Astrocyte (in vitro differentiated cells and primary cell): ENCODE measurements at regions not wholly inside any gene's neighbourhood (a gene's known extent, or its start where the extent isn't known, plus 50 kb on each side); places are given as distances from the start of the nearest gene placed in this dataset.

Experiments
- DNase-seq: peaks from one replicate; pipeline ENCODE4 v3.0.0-alpha.2; 2010; ENCODE audit warnings: low read depth
- FAIRE-seq: peaks from 2 replicates; lab custom pipeline; 2011; peaks lifted over from hg19 to GRCh38; lab: Jason Lieb, UNC
- H2AFZ ChIP-seq: 2 replicates; pipeline ENCODE4 v1.6.0; 2012; ENCODE audit warnings: low read depth, low read length, inconsistent platforms
- H3K27ac ChIP-seq: 2 replicates; pipeline ENCODE4 v1.5.1; 2011; ENCODE audit warnings: low read depth, low read length, inconsistent platforms
- H3K27me3 ChIP-seq: 2 replicates; pipeline ENCODE4 v1.6.0; 2011; ENCODE audit warnings: low read length, inconsistent platforms; ENCODE audit not compliant: insufficient read depth
- H3K36me3 ChIP-seq: 2 replicates; pipeline ENCODE4 v1.5.1; 2011; ENCODE audit warnings: low read length, inconsistent platforms; ENCODE audit not compliant: insufficient read depth
- H3K4me1 ChIP-seq: 2 replicates; pipeline ENCODE4 v1.5.1; 2011; ENCODE audit warnings: low read length, inconsistent platforms; ENCODE audit not compliant: insufficient read depth
- H3K4me2 ChIP-seq: 2 replicates; pipeline ENCODE4 v1.6.0; 2012; ENCODE audit warnings: low read length, inconsistent platforms
- H3K4me3 ChIP-seq: 2 replicates; pipeline ENCODE4 v1.5.1; 2011; ENCODE audit warnings: low read depth, mild to moderate bottlenecking, low read length, inconsistent platforms; ENCODE audit not compliant: insufficient read depth
- H3K79me2 ChIP-seq: 2 replicates; pipeline ENCODE4 v1.6.0; 2012; ENCODE audit warnings: mild to moderate bottlenecking, low read length, inconsistent platforms; ENCODE audit not compliant: insufficient read depth
- H3K9ac ChIP-seq: 2 replicates; pipeline ENCODE4 v1.6.0; 2012; ENCODE audit warnings: mild to moderate bottlenecking, low read length, inconsistent platforms
- H3K9me3 ChIP-seq: 2 replicates; pipeline ENCODE4 v1.5.1; 2012; ENCODE audit warnings: low read depth, mild to moderate bottlenecking, low read length, inconsistent platforms; ENCODE audit not compliant: insufficient read depth
- H4K20me1 ChIP-seq: 2 replicates; pipeline ENCODE4 v1.6.0; 2012; ENCODE audit warnings: low read length, inconsistent platforms; ENCODE audit not compliant: insufficient read depth
- H3K27ac Mint-ChIP-seq: one replicate; pipeline ENCODE4 v1.8.0; 2021; ENCODE audit warnings: mild to moderate bottlenecking, mixed read lengths; ENCODE audit not compliant: unreplicated experiment
- H3K27me3 Mint-ChIP-seq: one replicate; pipeline ENCODE4 v1.8.0; 2021; ENCODE audit warnings: low read depth, mixed read lengths; ENCODE audit not compliant: unreplicated experiment
- H3K36me3 Mint-ChIP-seq: one replicate; pipeline ENCODE4 v1.8.0; 2021; ENCODE audit warnings: low read depth, mixed read lengths; ENCODE audit not compliant: unreplicated experiment
- H3K4me1 Mint-ChIP-seq: one replicate; pipeline ENCODE4 v1.8.0; 2021; ENCODE audit warnings: low read depth, mixed read lengths; ENCODE audit not compliant: unreplicated experiment
- H3K4me3 Mint-ChIP-seq: one replicate; pipeline ENCODE4 v1.8.0; 2021; ENCODE audit warnings: mild to moderate bottlenecking, moderate library complexity, mixed read lengths; ENCODE audit not compliant: unreplicated experiment
- H3K9me3 Mint-ChIP-seq: one replicate; pipeline ENCODE4 v1.8.0; 2021; ENCODE audit warnings: mild to moderate bottlenecking, mixed read lengths; ENCODE audit not compliant: unreplicated experiment
- EZH2 ChIP-seq: IDR thresholded peaks from 2 replicates; pipeline ENCODE4 v1.6.1; 2012; ENCODE audit warnings: mild to moderate bottlenecking, low read length, inconsistent platforms; ENCODE audit not compliant: insufficient read depth
- TF ChIP-seq, protein P1 (sequence below): IDR thresholded peaks from 2 replicates; pipeline ENCODE4 v1.5.1; 2011; ENCODE audit warnings: low read depth, mild to moderate bottlenecking, inconsistent platforms, low read length, moderate library complexity; ENCODE audit not compliant: insufficient read depth

- peaks cover 37% of the 10 kb centered on the region for H3K27me3 ChIP-seq
- Mint-ChIP-seq H3K4me1 (peaks cover 13% of the 10 kb centered on the region), H3K36me3 (no peaks in the 10 kb centered on the region), H3K9me3 (peaks cover 2% of the 10 kb centered on the region), H3K27me3 (peaks cover 43% of the 10 kb centered on the region), H3K4me3 (no peak overlapping the region), H3K27ac (no peak overlapping the region)
- TF ChIP-seq, protein P1, sequence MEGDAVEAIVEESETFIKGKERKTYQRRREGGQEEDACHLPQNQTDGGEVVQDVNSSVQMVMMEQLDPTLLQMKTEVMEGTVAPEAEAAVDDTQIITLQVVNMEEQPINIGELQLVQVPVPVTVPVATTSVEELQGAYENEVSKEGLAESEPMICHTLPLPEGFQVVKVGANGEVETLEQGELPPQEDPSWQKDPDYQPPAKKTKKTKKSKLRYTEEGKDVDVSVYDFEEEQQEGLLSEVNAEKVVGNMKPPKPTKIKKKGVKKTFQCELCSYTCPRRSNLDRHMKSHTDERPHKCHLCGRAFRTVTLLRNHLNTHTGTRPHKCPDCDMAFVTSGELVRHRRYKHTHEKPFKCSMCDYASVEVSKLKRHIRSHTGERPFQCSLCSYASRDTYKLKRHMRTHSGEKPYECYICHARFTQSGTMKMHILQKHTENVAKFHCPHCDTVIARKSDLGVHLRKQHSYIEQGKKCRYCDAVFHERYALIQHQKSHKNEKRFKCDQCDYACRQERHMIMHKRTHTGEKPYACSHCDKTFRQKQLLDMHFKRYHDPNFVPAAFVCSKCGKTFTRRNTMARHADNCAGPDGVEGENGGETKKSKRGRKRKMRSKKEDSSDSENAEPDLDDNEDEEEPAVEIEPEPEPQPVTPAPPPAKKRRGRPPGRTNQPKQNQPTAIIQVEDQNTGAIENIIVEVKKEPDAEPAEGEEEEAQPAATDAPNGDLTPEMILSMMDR: no peak
- TF ChIP-seq EZH2: no peak
- peaks cover 14% of the 10 kb centered on the region for H3K4me1 ChIP-seq
- H3K27ac ChIP-seq: no peak overlapping the region
- no peaks in the 10 kb centered on the region for H3K36me3 ChIP-seq
- no peaks in the 10 kb centered on the region for H4K20me1 ChIP-seq
- no peak overlapping the region for H3K9ac ChIP-seq
- H2AFZ ChIP-seq: no peak overlapping the region
- H3K4me3 ChIP-seq: no peak overlapping the region
- FAIRE-seq: no peak
- DNase-seq: no peak
- no peaks in the 10 kb centered on the region for H3K79me2 ChIP-seq
- H3K4me2 ChIP-seq: no peak overlapping the region
- no peaks in the 10 kb centered on the region for H3K9me3 ChIP-seq
Measured at GRCh38 chr9:99363509-99363908, 141.4 kb downstream of the SEC61B start.

DNA sequence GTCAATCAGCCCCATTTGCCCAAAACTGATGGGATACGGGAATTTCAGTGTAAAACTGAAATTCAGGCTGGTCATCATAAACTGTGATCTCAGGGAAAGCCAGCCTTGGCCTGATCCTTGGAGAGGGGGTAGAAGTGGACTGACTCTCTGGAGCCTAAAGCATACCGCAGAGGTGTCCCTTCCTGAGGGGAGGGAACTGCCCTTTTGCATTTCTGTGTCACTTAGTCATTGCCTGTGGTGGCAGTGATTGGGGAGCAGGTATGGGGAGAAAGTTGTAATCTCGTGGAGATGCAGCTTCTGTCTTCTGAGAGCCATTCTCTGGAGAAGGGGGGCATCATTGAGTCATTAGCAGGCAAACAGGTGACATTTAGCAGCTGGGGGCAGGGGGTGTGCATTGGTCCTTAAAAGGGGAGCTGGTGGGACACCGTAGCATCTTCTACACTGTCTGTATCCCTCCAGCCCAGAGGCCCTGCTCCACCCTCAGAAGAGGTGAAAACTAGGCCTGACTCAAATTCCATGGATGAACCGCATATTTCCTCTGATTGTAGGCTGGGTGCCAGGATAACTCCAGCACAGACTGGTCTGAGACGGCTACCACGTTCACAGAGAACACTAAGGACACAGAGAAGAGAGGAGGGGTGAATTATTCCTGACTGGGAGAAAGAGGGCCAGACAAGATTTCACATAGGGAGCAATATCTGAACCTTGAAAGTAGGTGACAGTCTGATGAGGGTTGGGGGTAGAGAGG, 143.3 kb downstream of the SEC61B start:
- no peaks in the 10 kb centered on the region for H3K79me2 ChIP-seq
- Mint-ChIP-seq H3K4me1 (peaks cover 13% of the 10 kb centered on the region), H3K27ac (peak overlapping the region; percentile 87), H3K9me3 (peaks cover 2% of the 10 kb centered on the region), H3K36me3 (no peaks in the 10 kb centered on the region), H3K27me3 (peaks cover 48% of the 10 kb centered on the region), H3K4me3 (no peak overlapping the region)
- H2AFZ ChIP-seq: no peak overlapping the region
- H3K4me2 ChIP-seq: peak overlapping the region; percentile 16
- H3K4me1 ChIP-seq: peaks cover 19% of the 10 kb centered on the region
- TF ChIP-seq, protein P1: no peak
- TF ChIP-seq EZH2: no peak
- FAIRE-seq (peak; percentile 56), DNase-seq (peak; percentile 49)
- no peaks in the 10 kb centered on the region for H3K9me3 ChIP-seq
- H4K20me1 ChIP-seq: no peaks in the 10 kb centered on the region
- no peak overlapping the region for H3K4me3 ChIP-seq
- peaks cover 25% of the 10 kb centered on the region for H3K27me3 ChIP-seq
- no peak overlapping the region for H3K27ac ChIP-seq
- no peak overlapping the region for H3K9ac ChIP-seq
- H3K36me3 ChIP-seq: no peaks in the 10 kb centered on the region

GRCh38 chr9:99366183-99366582, 144.1 kb downstream of the SEC61B start:
- H3K4me1 ChIP-seq: peaks cover 19% of the 10 kb centered on the region
- no peaks in the 10 kb centered on the region for H3K36me3 Mint-ChIP-seq
- peaks cover 47% of the 10 kb centered on the region for H3K27me3 Mint-ChIP-seq
- no peak for TF ChIP-seq EZH2
- TF ChIP-seq, protein P1: no peak
- H3K36me3 ChIP-seq: no peaks in the 10 kb centered on the region
- no peak overlapping the region for H3K9ac ChIP-seq
- peaks cover 2% of the 10 kb centered on the region for H3K9me3 Mint-ChIP-seq
- no peaks in the 10 kb centered on the region for H3K79me2 ChIP-seq
- H4K20me1 ChIP-seq: no peaks in the 10 kb centered on the region
- peaks cover 13% of the 10 kb centered on the region for H3K4me1 Mint-ChIP-seq
- H3K27ac Mint-ChIP-seq: no peak overlapping the region
- no peak overlapping the region for H3K27ac ChIP-seq
- H2AFZ ChIP-seq: no peak overlapping the region
- no peak overlapping the region for H3K4me3 ChIP-seq
- no peak overlapping the region for H3K4me3 Mint-ChIP-seq
- H3K4me2 ChIP-seq: no peak overlapping the region
- DNase-seq (no peak), FAIRE-seq (no peak)
- H3K9me3 ChIP-seq: no peaks in the 10 kb centered on the region
- peaks cover 17% of the 10 kb centered on the region for H3K27me3 ChIP-seq
